Activated naive CD4-positive, alpha-beta T cell treated with Interleukin-2 at 50 U/mL for 16 hours (primary cell): ENCODE measurements at regions not wholly inside any gene's neighbourhood (a gene's known extent, or its start where the extent isn't known, plus 50 kb on each side); places are given as distances from the start of the nearest gene placed in this dataset.

ENCODE experiments used
- DNase-seq: peaks from one replicate; pipeline ENCODE4 v3.0.0-alpha.2; 2020

DNA sequence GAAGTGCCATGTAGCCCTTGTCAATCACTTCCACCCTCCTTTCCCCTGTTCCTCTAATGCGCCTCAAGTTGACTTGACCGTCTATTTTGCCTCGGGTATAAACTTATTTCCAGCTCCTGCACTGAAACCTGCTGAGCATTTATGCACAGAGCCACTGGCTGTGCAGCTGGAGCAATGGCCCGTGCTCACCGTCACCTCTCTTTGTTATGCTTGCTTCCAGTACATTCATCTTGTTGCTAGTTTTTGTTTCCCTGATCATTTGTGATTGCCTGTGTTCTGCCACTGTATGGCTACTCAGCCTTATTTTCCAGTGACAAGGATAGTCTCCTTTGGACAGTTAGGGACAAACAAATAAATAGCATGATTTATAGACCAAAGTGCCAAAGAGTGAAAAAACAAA is 183.1 kb upstream of the C9orf72 start:
- no peak for DNase-seq

DNA sequence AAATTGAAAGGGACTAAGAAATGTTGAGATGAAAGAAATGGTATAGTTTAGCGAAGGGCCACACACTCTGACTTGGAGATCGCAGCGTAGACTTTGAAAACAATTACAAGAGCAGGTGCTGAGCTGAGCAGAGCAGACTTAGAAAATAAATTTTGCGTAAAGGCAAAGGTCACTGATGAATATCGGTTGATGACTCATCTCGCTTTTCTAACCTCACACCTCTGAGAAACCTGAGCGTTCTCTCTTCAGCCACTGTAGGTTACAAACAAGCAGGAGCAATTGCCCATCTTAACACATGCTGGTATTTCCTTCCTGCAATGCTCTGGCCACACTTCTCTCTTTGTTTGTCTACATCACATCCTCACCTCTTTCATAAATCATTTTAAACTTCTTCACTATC is 190.6 kb upstream of the C9orf72 start:
- DNase-seq, result no peak

DNA sequence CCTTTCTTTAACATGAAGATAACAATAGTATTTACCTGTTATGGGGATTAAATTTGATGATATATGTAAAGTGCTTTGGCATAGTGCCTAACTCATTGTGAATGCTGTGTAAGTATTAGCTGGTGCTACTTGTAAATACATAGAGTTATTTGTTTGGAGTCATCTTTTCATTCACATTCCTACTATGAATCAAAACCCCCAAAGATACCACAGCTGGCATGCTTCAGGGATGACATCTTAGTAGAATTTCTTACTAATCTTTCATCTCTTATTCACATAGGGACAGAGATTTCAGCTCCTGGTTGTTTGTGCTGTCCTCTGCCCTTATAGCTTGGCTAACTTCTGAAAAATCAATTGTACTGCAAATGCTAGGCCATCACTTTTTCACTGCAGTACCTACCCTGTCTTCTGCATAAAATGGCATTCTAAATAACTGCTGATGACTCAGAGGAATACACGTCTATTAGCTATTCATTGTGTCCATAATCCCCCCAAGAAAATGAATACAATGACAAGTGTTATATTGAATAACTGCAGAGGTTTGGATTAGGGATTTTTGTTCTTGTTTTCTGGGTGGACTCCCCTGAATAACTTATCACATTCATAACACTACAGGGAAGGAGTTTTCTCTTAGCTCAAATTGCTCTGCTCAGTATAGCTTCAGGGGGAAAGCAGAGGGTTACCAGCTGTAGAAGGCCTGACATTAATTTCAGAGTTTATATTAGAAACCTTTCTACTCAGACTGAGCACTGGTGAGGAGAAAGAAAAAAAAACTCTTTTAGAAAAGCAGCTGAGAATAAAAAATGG is 192.2 kb upstream of the C9orf72 start:
- DNase-seq, result no peak

DNA sequence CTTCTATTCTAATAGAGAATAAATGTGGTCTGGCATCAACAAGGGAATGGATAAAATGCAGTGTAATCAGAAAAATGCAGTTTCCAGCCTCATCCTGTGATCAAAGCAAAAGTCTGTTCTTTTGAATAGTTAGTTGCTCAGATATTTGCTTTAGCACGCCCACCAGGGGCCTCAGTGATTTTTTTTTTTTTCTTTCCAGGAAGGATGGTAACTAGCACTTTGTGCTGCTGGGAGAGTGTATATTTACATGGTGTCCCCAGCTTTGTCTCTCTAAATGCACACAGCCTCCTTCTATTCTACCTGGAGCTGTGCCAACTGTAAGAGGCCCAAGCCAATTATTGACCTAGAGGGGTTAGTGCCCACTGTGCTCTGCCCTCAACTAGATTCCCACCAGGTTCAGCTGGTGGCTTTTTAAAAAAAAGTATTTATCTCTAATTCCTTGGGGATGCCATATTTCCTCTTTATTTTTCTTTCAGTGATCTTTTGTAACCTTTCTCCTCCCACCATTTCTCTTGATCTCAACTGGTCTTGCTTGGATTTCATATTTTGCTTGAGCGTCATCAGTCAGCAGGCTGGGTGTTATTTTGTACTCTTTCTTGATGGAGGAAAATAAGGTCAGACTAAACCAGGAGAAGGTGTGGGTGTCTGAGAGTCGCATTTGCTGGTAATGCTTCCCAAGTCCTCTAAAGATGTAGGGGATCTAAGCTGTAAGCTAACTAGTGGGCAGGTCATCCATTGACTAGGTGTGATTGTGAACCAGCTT is 193.0 kb upstream of the C9orf72 start:
- no peak for DNase-seq

DNA sequence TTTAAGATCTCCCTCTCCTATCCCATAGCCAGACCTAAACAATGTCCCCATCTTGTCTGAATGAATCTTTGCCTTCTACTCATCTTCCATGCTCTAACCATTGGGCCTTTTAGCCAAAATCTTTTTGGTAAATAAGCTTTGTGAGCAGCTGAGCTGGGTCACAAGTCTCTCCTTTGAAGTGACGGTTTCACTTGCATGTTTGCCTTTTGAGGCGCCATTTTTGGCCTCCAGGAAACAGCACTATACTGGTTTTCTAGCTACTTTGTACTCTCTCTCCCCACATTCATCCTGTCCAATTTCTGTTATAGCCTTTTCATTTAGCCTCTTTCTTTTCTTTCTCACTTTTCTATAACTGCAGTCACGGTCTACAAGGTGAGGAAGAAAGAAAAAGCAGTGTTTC is 195.5 kb upstream of the C9orf72 start:
- DNase-seq, result no peak

DNA sequence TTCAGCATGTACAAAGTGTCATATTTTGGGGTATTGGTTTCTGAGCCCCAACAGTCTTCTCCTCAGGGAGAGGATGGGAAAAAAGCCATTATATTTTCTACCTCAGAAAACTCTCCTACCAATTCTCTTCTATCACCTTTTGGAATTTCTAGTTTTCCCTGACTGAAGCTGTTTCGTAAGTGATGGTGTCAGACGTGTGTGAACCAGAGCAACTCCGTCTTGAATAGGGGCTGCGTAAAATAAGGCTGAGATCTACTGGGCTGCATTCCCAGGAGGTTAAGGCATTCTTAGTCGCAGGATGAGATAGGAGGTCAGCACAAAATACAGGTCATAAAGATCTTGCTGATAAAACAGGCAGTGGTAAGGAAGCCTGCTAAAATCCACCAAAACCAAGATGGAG is 197.3 kb upstream of the C9orf72 start:
- no peak for DNase-seq

DNA sequence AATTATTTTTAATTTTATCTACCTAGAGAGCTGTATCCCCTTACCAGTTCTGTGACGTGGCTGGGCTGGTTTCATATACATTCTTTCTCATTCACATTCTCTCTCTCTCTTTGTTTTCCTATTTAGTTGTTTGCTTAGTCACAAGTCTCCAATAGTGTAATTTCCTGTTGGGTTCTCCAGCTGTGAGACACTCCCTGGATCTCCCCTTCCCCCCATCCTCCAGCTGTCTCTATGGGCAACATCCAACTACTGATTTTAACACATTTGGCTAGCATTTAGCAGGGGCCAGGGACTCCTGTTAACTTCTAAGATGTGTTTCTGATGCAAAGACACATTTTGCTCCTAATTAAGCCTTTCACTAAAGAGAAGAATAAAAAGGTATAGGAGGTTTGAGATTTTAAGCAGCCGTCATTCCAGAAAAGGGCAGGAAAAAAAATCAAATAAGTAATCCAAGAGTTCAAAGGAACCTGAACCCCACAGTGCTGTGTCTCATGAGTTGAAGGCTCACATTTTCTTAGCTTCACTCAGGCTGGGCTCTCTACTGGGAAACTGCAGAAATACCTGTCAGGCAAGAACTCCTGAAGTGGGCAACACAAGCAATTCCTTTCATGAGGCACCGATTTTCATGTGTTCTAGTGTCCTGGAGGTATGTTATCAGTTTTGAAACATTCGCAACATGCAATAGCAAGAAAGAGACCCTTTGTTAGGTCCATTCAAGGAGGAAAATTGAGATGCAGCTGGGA is 198.7 kb upstream of the C9orf72 start:
- DNase-seq, result no peak

DNA sequence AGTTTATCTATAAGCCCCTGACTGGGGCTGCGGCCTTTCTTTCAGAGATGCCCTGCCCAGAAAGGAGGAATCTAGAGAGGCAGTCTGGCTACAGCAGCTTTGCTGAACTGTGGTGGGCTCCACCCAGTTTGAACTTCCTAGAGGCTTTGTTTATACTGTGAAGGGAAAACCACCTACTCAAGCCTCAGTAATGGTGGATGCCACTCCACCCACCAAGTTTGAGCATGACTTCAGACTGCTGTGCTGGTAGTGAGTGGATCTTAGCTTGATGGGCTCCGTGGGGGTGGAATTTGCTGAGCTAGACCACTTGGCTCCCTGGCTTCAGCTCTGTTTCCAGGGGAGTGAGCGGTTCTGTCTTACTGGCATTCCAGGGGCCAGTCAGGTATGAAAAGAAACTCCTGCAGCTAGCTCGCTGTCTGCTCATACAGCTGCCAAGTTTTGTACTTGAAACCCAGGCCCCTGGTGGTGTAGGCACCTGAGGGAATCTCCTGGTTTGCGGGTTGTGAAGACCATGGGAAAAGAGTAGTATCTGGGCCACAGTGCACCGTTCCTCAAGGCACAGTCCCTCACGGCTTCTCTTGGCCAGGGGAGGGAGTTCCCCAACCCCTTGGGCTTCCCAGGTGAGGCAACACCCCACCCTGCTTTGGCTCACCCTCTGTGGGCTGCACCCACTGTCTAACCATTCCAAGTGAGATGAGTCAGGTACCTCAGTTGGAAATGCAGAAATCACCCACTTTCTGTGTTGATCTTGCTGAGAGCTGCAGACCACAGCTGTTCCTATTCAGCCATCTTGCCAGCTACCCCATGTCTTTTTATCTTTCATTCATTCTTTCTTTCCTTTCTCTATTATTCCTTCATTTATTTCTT is 211.8 kb upstream of the C9orf72 start:
- no peak for DNase-seq

DNA sequence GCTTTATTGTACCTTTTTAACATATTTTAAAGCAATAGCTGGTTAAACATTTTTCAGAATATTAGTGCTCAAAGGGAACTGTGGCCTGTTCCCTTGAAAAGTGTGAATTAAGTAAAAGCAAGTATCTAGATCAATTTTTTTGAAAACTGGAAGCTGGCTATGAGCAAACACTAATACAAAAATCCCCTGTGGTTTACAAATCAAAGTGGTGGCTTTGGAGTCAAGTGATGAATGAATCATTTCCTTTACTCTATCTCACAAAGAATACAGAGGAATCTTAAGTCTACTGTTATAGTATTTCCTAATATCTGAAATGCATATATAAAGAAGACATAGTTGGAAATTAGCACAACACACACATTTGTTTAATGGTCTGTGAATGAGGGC is 212.4 kb upstream of the C9orf72 start:
- DNase-seq, result no peak

DNA sequence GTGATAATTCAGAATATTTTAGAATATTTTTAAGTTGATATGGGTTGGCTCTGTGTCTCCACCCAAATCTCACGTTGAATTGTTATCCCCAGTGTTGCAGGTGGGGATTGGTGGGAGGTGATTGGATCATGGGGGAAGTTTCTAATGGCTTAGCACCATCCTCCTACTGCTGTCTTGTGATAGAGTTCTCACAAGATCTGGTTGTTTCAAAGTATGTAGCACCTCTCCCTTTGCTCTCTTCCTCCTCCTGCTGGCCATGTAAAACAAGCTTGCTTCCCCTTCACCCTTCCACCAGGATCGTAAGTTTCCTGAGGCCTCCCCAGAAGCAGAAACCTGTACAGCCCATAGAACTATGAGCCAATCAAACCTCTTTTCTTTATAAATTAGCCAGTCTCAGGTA is 214.6 kb upstream of the C9orf72 start:
- no peak for DNase-seq

DNA sequence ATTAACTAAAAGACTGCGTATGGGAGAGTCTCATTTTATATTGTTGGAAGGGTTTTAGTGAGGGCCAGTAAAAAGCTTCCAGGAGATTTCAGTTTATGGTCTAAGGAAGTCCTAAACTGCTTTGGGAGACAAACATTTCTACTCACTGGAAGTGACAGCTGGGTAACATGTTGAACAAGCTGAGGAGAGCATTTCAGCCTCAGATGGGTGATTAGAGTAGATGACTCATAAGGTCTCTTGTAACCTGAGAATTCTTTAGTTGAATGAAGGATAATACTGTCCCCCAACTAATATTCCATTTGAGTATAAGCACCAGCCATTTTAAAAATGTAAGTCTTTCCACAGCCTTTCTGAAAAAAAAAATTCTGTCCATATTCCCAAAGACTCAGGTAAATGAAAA is 218.0 kb upstream of the C9orf72 start:
- DNase-seq, result no peak

DNA sequence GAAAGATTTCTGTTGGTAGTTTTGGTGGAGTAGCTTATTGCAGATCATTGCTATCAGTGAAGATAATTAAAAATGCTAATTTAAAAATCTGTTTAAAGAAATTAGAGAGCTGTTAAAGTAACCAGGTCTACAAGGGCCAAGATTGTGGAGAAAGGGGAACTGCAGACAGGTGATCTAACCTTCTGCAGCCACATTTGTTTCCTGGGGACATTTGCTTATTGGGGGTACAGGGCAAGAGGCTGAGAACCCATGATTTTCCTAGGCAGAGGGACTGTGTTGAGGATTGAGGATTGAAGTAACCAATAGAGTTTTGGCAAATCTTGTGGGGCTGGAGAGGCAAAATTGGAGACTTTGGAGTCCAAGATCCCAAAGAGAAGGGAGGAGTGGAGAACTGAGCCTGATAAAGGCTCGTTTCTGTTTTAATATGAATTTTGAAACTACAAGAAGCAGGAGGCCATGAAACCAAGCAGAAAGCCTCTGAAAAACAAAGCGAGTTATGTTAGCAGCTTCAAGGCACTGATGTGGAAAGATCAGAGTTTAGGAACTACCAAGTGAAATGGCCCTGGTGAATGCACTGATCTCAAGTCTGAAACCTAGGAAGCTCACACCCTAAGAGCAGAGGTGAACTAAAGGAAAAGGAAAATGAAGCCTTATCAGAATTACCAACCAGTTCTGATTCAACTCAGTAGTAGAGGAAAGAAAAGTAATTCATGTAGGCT is 219.8 kb upstream of the C9orf72 start:
- DNase-seq, result no peak

DNA sequence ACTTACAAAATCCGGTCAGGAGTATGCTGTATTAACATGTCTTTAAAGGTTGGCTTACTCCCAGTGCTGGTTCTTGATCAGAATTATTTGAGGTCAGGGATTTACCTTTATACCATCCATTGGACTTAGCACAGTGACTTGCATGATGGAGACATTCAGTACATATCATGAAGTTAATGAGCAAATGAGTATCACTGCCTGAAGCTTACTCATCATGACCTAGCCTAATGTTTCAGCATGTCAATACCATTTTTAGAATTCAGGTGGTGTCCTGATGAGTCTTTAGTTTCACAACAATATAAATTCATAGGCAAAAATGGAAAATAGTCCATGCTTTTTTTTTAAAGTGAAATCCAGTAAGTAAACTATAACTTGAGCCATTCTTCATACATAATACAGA is 226.0 kb upstream of the C9orf72 start:
- DNase-seq, result no peak

DNA sequence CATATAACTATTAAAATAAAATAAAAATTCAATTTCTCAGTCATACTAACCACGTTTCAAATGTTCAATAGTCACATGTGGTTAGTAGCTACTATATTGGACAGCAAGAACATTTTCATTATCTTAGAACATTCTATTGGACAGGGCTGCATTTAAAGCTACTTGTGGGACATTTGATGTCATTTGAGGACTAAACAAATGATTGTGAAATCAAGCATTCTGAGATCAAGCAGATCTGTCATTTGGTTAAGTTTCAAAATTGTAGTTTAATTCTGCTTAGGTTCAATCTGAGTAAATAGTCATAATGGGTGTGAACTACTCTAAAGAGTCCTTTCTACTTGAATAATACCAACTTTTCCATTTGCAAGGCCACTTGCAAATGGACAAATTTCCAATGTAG is 226.9 kb upstream of the C9orf72 start:
- DNase-seq, result no peak

DNA sequence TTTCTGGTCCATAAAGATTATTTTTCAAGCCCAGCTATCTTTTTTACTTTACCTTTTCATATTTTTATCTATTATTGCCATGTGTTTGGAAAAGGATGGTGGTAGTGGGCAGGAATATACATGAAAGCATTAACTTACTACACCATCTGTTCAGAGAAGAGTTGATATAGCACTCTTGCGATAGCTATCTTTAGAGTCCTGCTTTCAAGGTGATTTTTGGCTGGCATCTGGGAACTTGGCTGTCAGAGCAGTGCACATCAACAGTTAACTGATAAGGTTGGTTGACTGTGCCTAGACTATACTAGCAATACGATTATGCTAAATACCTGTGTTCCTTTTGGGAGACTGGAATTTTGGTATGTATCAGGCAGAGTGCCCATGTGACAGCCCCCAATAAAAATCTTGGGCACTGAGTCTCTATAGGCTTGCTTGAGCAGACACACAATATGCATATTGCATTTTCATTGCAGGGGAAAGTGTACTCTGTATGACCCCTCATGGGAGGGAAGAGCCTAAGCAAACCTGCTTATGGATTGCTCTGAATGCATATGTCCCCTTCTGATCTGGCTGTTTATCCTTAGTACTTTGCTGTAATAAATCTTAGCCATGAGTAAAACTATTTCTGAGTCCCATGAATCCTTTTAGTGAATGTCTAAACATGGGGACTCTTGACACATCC is 227.6 kb upstream of the C9orf72 start:
- DNase-seq, result no peak

DNA sequence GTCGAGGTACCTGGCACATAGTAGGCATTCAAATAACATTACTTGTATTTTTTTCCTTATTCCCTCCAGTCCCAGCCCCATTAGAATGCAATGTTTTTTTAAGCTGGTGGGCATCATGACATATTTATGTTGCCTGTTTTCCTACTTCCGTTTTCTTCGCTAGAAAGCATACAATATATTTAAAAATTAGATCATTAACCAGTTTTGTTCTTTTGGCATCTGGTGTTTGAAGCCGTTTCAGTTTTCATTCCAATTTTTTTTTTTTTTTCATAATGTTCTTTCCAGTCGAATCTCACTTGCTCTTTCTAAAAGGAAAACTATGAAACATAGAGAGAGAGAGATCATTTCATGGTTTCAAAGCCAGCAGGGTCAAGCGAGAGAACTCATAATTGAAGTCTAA is 228.3 kb upstream of the C9orf72 start:
- no peak for DNase-seq

DNA sequence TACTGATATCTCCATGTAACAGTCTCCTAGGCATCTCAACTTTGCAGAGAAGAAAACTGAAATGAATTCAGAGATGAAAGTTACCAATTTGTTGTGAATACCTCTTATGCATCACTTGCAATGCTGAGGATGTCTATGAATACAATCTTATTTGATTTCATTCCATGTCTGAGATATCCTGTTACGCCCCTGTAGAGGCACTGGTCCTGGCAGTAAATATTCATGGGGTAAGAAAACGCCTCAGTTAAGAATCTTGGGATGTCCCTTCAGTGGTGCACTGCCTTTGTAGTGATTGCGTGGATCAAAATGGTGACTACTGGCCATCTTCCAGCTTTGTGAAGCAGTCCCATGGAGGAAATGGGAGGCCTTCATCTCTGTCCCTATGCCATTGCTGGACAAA is 229.1 kb upstream of the C9orf72 start:
- DNase-seq, result no peak

DNA sequence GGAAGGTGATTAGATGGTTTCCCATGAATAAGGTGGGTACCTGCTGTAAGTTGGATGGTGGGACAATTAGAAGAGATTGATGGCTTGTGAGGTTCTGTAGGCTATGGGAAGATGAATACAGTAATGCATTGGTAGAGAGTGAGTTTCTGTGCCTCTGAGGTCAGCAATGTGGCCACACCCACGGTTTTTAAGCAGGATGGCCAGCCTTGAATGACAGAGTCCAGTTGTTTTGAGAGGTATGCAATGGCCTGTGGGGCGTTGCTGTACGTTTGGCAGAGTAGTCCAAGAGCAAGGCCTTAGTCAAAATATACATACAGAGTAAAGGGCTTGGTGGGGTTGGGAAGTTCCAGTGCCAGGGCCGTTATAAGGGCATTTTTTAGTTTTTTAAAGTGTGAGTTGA is 235.6 kb upstream of the C9orf72 start:
- DNase-seq, result no peak

DNA sequence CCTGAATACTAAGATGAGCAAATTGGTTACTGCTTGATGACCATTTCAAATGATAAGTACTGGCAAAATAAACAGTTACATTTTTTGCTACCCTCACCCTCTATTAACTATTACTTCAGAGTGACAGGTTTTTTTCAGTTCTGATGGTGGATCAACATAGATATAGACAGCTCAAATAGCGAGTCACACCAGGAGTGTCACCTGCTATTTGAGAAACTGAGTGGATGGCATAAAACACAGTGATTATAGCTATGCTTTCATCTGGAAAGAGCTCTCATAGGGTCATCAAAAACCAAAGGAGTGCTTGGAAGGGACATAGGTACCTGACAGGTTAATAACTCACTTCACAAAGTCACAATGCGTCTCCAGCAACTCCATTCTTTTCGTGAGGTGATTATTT is 244.5 kb upstream of the C9orf72 start:
- no peak for DNase-seq

DNA sequence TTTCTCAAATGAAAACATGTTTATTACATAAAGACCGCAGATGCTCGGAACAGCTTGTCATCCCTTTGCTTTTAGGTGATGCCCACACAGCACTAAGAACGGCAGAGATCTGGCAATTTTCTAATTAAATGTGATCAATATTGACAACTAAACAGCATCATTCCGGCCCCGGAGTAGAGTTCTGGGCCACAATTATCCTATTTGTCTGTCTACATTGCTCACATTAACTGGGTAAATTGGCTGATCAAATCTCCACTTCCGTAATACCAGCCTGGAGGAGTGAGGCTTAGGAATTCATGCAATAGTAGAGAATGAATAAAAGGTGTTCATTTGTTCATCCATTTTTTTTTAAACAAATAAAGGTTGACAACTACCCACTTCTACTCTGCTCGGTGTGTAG is 245.1 kb upstream of the C9orf72 start:
- DNase-seq, result no peak

DNA sequence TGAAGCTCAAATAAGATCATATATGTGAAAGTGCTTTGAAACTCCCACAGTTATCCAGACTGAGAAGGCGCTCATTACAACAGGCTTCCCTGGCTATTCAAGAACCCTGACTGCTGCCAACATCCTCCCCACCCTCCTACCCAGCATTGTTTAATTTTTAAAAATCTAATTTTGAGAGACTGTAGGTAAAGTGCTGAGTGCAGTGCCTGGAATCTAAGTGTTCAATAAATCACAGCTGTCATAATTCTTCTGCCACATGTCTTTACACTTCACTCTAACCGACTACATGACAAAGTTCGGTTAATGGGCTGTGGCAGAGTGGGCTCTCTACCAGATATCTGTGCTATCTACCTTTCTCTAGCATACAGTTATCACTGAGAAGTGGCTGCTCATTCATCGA is 255.6 kb upstream of the C9orf72 start:
- DNase-seq, result no peak

DNA sequence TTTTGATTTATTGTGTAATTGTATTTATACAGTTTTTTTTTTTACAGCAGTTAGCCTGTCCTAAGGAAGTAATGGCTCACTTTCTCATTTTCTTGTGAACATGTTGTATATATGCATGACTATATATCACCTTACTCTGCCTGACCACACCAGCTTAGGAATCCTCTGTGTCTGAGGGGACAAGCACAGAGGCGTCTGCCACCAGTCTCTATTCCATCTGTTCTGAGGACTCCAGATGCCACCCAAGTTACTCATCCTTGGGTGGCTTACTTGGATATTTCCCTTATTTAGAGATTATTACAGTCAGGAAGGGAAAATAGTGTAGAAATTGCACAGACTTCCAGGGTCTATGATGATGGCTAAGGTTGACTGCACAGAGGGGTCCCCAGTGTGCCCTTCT is 256.3 kb upstream of the C9orf72 start:
- no peak for DNase-seq
